ENCODE measurements at regions not wholly inside any gene's neighbourhood (a gene's known extent, or its start where the extent isn't known, plus 50 kb on each side); places are given as distances from the start of the nearest gene placed in this dataset.

DNA sequence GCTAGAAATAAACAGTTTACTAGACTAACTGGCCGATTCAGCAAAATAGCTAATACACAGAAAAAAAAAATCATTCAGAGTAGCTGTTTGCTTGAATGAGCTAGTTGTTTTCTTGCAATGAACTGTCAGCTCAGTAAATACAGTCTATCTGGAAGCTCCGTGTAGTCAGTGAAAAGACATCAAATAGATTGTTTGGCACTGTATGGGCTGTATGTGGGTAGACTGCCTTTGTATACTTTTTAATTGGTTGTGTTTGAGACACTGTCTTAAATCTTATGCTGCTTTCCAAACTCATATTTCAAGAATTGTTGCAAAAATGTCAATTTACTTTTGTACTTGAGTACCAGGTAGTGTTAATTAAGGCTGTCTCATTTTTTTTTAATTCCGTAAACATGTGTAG, 61.6 kb upstream of the GPR174 start:
- no peak for TF ChIP-seq CTCF (IDR thresholded peaks at IDR 0.05; ENCODE audit: borderline replicate concordance, extremely low read depth, insufficient read depth)
- H3K9ac ChIP-seq (ENCODE audit: low read length in 3 of 3) = no peak overlapping the region
- FAIRE-seq (no peak), DNase-seq (no peak)
- no peaks in the 10 kb centered on the region for H3K36me3 ChIP-seq (ENCODE audit: control insufficient read depth in 2 of 3, insufficient read depth in 3 of 3, low read length in 3 of 3)
- H3K27me3 ChIP-seq (ENCODE audit: control insufficient read depth, insufficient read depth, low read length) = no peaks in the 10 kb centered on the region
- no peak overlapping the region for H3K27ac ChIP-seq (ENCODE audit: low read depth in 2 of 2, low read length in 2 of 2)
- no peaks in the 10 kb centered on the region for H3K4me1 ChIP-seq (ENCODE audit: control insufficient read depth in 2 of 3, insufficient read depth in 2 of 3, low read depth in 1 of 3, low read length in 3 of 3)
- no peak overlapping the region for H3K4me3 ChIP-seq (ENCODE audit: low read length in 3 of 3)
- intact Hi-C loops (cut with DNase I) = no loop called here
- no peaks in the 10 kb centered on the region for H3K9me3 ChIP-seq (ENCODE audit: control insufficient read depth in 2 of 3, insufficient read depth in 1 of 3, low read length in 3 of 3)

- H3K27me3 ChIP-seq (ENCODE audit: control insufficient read depth, insufficient read depth, low read length) = no peaks in the 10 kb centered on the region
- no peaks in the 10 kb centered on the region for H3K36me3 ChIP-seq (ENCODE audit: control insufficient read depth in 2 of 3, insufficient read depth in 3 of 3, low read length in 3 of 3)
- FAIRE-seq = no peak
- DNase-seq = no peak
- H3K4me3 ChIP-seq (ENCODE audit: low read length in 3 of 3) = no peak overlapping the region
- H3K27ac ChIP-seq (ENCODE audit: low read depth in 2 of 2, low read length in 2 of 2) = no peak overlapping the region
- TF ChIP-seq CTCF (IDR thresholded peaks at IDR 0.05; ENCODE audit: borderline replicate concordance, extremely low read depth, insufficient read depth) = no peak
- H3K4me1 ChIP-seq (ENCODE audit: control insufficient read depth in 2 of 3, insufficient read depth in 2 of 3, low read depth in 1 of 3, low read length in 3 of 3) = no peaks in the 10 kb centered on the region
- intact Hi-C loops (cut with DNase I) = no loop called here
- H3K9ac ChIP-seq (ENCODE audit: low read length in 3 of 3) = no peak overlapping the region
- no peaks in the 10 kb centered on the region for H3K9me3 ChIP-seq (ENCODE audit: control insufficient read depth in 2 of 3, insufficient read depth in 1 of 3, low read length in 3 of 3)
Observed at GRCh38 chrX:79084923-79085322, 59.6 kb upstream of the GPR174 start.

- no peaks in the 10 kb centered on the region for H3K9me3 ChIP-seq (ENCODE audit: control insufficient read depth in 2 of 3, insufficient read depth in 1 of 3, low read length in 3 of 3)
- H3K27ac ChIP-seq (ENCODE audit: low read depth in 2 of 2, low read length in 2 of 2) = no peak overlapping the region
- no peak overlapping the region for H3K4me3 ChIP-seq (ENCODE audit: low read length in 3 of 3)
- H3K9ac ChIP-seq (ENCODE audit: low read length in 3 of 3) = no peak overlapping the region
- H3K36me3 ChIP-seq (ENCODE audit: control insufficient read depth in 2 of 3, insufficient read depth in 3 of 3, low read length in 3 of 3) = no peaks in the 10 kb centered on the region
- TF ChIP-seq CTCF (IDR thresholded peaks at IDR 0.05; ENCODE audit: borderline replicate concordance, extremely low read depth, insufficient read depth) = no peak
- H3K4me1 ChIP-seq (ENCODE audit: control insufficient read depth in 2 of 3, insufficient read depth in 2 of 3, low read depth in 1 of 3, low read length in 3 of 3) = no peaks in the 10 kb centered on the region
- intact Hi-C loops (cut with DNase I) = no loop called here
- no peaks in the 10 kb centered on the region for H3K27me3 ChIP-seq (ENCODE audit: control insufficient read depth, insufficient read depth, low read length)
- FAIRE-seq (peak; percentile 76), DNase-seq (no peak)
Observed at GRCh38 chrX:79089896-79090584, 54.4 kb upstream of the GPR174 start.

Measured in kidney (tissue), 13 donors.